Ovary (tissue), 3 donors: ENCODE measurements at regions not wholly inside any gene's neighbourhood (a gene's known extent, or its start where the extent isn't known, plus 50 kb on each side); places are given as distances from the start of the nearest gene placed in this dataset.

Source experiments
- CTCF ChIP-seq, 3 donors: fragments of 450-650 bp in 2 of 3; fragments of 200-600 bp in 1 of 3; IDR thresholded peaks; one replicate each; pipeline versions ENCODE4 v1.5.1 to v1.8.0; 2016 to 2022; ENCODE audit warnings: antibody characterized with exemption in 3 of 3, mild to moderate bottlenecking in 1 of 3
- EP300 ChIP-seq: sonication (generic); formaldehyde crosslinking; IDR thresholded peaks from one replicate; pipeline ENCODE4 v1.6.1; 2017; ENCODE audit warnings: antibody characterized with exemption
- POLR2A ChIP-seq: fragments of 450-650 bp; IDR thresholded peaks from one replicate; pipeline ENCODE4 v1.6.1; 2017; ENCODE audit warnings: antibody characterized with exemption, mild to moderate bottlenecking, moderate library complexity
- donor health status: DM: no; HTN: no; CAD: no.

- TF ChIP-seq CTCF (IDR thresholded peaks at IDR 0.05), result no peak
- TF ChIP-seq POLR2A, result no peak
- no peak for TF ChIP-seq EP300
Observed at GRCh38 chr10:44060221-44060620, 324.7 kb downstream of the CXCL12 start.
